ENCODE measurements at regions not wholly inside any gene's neighbourhood (a gene's known extent, or its start where the extent isn't known, plus 50 kb on each side); places are given as distances from the start of the nearest gene placed in this dataset.

- no peaks in the 10 kb centered on the region for H3K36me3 Mint-ChIP-seq
Observed at GRCh38 chr20:7257692-7258466, 490.4 kb downstream of the BMP2 start.

DNA sequence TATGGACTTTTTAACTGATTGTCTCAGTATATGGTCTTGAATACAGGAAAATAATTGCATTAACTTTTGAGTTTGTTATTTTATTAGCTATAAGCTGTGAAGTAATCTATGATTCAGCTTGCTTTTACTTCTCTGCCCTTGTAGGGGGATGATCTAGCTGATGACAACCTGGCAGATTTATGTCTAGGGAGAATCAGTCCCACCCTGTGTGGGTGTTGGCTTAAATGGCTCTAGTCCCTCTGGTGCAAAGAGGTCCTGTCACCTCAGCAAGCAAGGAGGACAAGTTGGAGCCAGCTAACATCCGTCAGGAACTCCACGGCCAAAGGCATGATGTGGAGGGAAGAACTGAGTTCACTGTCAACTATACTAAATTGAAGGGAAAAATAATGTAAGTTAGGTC, 495.3 kb downstream of the BMP2 start:
- Mint-ChIP-seq H3K36me3 (no peaks in the 10 kb centered on the region), H3K9me3 (peaks cover 4% of the 10 kb centered on the region), H3K4me3 (no peak overlapping the region), H3K4me1 (ENCODE audit: low read depth in 2 of 2) (no peaks in the 10 kb centered on the region), H3K27me3 (no peaks in the 10 kb centered on the region), H3K27ac (no peak overlapping the region)
- ATAC-seq, result no peak
- DNase-seq (ENCODE audit: low spot score), result no peak

More at GRCh38 chr20:7257692-7258466, 490.4 kb downstream of the BMP2 start:
- DNase-seq (ENCODE audit: low spot score) (no peak), ATAC-seq (no peak)
- H3K27me3 Mint-ChIP-seq, result no peaks in the 10 kb centered on the region
- no peak overlapping the region for H3K4me3 Mint-ChIP-seq
- no peaks in the 10 kb centered on the region for H3K4me1 Mint-ChIP-seq (ENCODE audit: low read depth in 2 of 2)
- H3K9me3 Mint-ChIP-seq, result peaks cover 4% of the 10 kb centered on the region
- no peak overlapping the region for H3K27ac Mint-ChIP-seq

DNA sequence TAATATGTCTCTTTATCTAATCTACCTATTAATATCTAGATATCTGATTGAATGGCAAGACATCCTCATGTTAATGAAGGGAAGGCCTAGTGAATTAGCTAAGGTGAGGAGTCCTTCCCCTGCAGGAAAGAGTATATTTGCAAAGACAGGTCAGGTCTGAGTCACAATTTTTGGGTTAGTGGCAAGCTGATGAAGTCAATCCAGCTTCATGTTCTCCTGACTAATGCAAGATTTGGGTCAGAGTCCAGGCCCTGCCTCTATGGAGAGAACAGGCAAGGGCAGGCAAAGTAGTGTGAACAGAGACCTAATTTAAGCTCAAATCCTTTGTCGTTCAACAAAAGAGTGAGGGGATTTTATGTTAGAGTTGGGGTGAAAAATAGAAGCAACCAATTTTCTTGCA, 496.7 kb downstream of the BMP2 start:
- ATAC-seq, result no peak

GRCh38 chr20:7269452-7269851, 502.0 kb downstream of the BMP2 start:
- Mint-ChIP-seq H3K4me3 (no peak overlapping the region), H3K27me3 (no peaks in the 10 kb centered on the region), H3K27ac (no peak overlapping the region), H3K9me3 (no peaks in the 10 kb centered on the region), H3K4me1 (ENCODE audit: low read depth in 2 of 2) (no peaks in the 10 kb centered on the region), H3K36me3 (no peaks in the 10 kb centered on the region)
- ATAC-seq, result no peak
- no peak for DNase-seq (ENCODE audit: low spot score)

More for the DNA sequence above, 496.7 kb downstream of the BMP2 start:
- no peak overlapping the region for H3K4me3 Mint-ChIP-seq
- H3K27me3 Mint-ChIP-seq, result no peaks in the 10 kb centered on the region
- H3K9me3 Mint-ChIP-seq, result peaks cover 4% of the 10 kb centered on the region
- no peaks in the 10 kb centered on the region for H3K4me1 Mint-ChIP-seq (ENCODE audit: low read depth in 2 of 2)
- H3K27ac Mint-ChIP-seq, result no peak overlapping the region
- H3K36me3 Mint-ChIP-seq, result no peaks in the 10 kb centered on the region
- no peak for DNase-seq (ENCODE audit: low spot score)

DNA sequence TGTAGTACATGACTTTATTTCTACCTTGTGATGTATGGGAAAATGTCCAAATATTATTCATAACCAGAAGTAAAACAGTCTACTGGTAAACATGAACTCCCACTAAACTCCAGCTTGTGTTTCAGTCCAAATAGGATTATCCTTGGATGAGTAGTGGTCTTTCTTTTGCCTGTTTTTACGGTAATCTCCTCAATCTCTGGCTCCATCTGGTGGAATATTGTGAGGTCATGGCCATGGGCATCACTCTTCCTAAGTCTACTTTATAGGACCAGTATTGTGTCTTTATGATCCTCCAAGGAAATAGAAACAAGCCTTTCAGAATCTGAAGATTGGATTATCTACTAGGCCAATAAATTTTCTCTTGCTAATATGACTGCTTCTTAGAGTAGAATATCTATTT, 505.0 kb downstream of the BMP2 start:
- ATAC-seq (no peak), DNase-seq (ENCODE audit: low spot score) (no peak)
- Mint-ChIP-seq H3K36me3 (no peaks in the 10 kb centered on the region), H3K27me3 (no peaks in the 10 kb centered on the region), H3K9me3 (peaks cover 3% of the 10 kb centered on the region), H3K4me1 (ENCODE audit: low read depth in 2 of 2) (no peaks in the 10 kb centered on the region), H3K27ac (no peak overlapping the region), H3K4me3 (no peak overlapping the region)

GRCh38 chr20:7274870-7275269, 507.4 kb downstream of the BMP2 start:
- ATAC-seq (no peak), DNase-seq (ENCODE audit: low spot score) (no peak)
- Mint-ChIP-seq H3K4me3 (no peak overlapping the region), H3K4me1 (ENCODE audit: low read depth in 2 of 2) (no peaks in the 10 kb centered on the region), H3K36me3 (no peaks in the 10 kb centered on the region), H3K27ac (no peak overlapping the region), H3K9me3 (peaks cover 6% of the 10 kb centered on the region), H3K27me3 (no peaks in the 10 kb centered on the region)

- no peak for ATAC-seq
Observed at GRCh38 chr20:7275645-7276237, 508.3 kb downstream of the BMP2 start.

DNA sequence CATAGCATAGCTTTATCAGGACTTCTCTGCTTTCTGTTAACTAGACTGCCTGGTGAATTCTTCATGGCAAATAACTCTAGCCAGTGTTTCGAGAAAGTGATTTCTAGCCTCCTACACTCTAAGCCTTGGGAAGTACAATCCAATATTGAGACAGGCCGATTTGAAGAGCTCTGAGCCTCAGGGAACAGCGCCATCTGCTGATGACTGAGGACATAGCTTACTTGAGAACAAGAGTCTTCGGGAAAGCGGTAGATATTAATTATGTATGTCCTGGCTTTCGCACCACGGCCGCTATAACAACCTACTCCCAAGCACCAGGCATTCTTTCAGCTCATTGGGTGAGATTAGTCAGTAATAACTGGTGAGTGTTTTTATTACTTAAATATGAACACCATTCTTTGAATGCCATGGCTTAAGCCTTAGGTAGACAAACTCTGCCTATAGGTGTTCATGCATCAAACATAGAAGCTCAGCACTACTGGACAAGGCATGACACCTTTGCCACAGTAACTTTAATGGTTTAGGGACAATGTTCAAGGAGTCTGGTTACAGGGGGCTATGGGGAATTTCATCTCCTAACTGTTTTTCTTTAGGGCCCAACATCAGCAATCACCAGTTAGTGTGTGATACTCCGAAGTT, 518.6 kb downstream of the BMP2 start:
- no peaks in the 10 kb centered on the region for H3K36me3 Mint-ChIP-seq
- no peak for ATAC-seq
- H3K27me3 Mint-ChIP-seq, result no peaks in the 10 kb centered on the region
- DNase-seq (ENCODE audit: low spot score), result no peak
- H3K27ac Mint-ChIP-seq, result no peak overlapping the region
- no peaks in the 10 kb centered on the region for H3K4me1 Mint-ChIP-seq (ENCODE audit: low read depth in 2 of 2)
- H3K9me3 Mint-ChIP-seq, result no peaks in the 10 kb centered on the region
- H3K4me3 Mint-ChIP-seq, result no peak overlapping the region

More at GRCh38 chr20:7275645-7276237, 508.3 kb downstream of the BMP2 start:
- no peak for DNase-seq (ENCODE audit: low spot score)
- Mint-ChIP-seq H3K27ac (no peak overlapping the region), H3K9me3 (peaks cover 6% of the 10 kb centered on the region), H3K27me3 (no peaks in the 10 kb centered on the region), H3K4me1 (ENCODE audit: low read depth in 2 of 2) (no peaks in the 10 kb centered on the region), H3K4me3 (no peak overlapping the region), H3K36me3 (no peaks in the 10 kb centered on the region)

DNA sequence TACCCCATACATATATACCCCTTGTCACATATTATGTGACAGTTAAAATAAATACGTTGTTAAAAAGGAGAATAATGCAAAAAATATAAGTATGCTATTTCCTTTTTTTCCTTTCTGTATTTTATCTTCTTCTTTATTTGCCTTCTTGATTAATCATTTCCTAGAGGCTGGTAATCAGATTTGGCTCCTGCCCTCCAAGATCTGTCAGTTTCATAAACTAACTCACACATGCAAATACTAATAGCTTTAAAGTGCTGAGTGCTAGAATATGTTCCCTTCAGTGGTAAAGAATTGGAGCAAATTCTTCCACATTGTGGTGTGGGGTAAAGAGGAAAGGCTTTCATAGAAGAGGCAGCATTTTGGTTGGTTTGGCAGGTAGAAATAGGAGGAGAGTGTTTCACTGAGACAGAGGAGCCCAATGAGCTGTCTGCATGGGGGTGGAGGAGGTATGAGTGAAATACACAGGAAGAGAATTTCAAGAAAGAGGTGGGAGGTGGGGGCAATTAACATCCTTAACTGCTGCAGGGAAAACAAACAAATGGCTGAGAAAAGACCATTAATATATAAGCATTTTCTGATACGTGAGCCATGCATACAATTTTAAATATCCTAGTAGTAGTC, 523.9 kb downstream of the BMP2 start:
- H3K36me3 Mint-ChIP-seq, result no peaks in the 10 kb centered on the region
- ATAC-seq, result no peak
- no peaks in the 10 kb centered on the region for H3K9me3 Mint-ChIP-seq
- H3K4me1 Mint-ChIP-seq (ENCODE audit: low read depth in 2 of 2), result no peaks in the 10 kb centered on the region
- no peaks in the 10 kb centered on the region for H3K27me3 Mint-ChIP-seq
- DNase-seq (ENCODE audit: low spot score), result no peak
- no peak overlapping the region for H3K4me3 Mint-ChIP-seq
- H3K27ac Mint-ChIP-seq, result no peak overlapping the region

DNA sequence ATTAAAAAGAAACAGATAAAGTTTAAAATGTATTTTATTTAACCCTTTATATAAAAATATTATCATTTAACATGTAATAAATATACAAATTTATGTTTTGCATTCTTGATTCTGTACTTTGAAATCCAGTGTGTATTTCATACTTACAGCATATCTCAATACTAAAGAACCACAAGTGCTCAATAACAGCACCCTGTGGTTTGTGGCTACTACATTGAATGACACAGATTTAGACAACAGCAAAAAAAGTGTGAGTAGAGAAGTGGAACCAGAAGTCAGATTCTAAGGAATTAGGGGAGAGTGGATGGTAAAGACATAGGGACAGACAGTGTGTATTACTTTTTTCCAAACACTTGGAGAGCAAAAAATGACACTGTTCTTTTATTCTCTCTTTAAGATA, 524.5 kb downstream of the BMP2 start:
- H3K4me1 Mint-ChIP-seq (ENCODE audit: low read depth in 2 of 2), result no peaks in the 10 kb centered on the region

DNA sequence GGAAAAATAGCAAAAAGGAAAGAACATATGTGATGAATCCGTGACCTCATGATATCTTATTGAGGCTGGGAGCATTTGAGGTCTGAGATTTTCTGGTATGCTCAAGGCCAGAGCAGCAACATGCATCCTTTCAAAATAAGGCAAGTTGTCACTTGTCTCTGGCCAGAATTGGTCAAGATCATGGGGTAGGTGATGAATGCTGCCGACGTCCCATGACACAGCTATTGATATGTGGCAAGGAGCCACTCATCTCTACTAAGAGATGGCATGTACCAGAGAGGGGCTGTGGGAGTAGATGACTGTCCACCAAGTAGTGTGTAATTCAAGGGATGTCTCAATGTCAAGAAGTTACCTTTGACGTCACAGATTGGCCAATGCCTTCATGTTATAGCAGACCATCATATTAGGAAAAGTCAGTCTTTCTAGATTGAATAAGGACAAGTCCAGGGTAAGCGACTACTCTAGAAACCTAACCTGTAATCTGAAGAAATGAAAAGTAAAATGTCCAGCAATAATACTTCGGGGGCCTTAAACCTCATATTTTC, 527.4 kb downstream of the BMP2 start:
- Mint-ChIP-seq H3K36me3 (no peaks in the 10 kb centered on the region), H3K27ac (no peak overlapping the region), H3K4me3 (no peak overlapping the region), H3K27me3 (no peaks in the 10 kb centered on the region), H3K4me1 (ENCODE audit: low read depth in 2 of 2) (no peaks in the 10 kb centered on the region), H3K9me3 (peaks cover 7% of the 10 kb centered on the region)
- DNase-seq (ENCODE audit: low spot score) (no peak), ATAC-seq (no peak)

More for the DNA sequence above, 524.5 kb downstream of the BMP2 start:
- Mint-ChIP-seq H3K4me3 (no peak overlapping the region), H3K27me3 (no peaks in the 10 kb centered on the region), H3K27ac (no peak overlapping the region), H3K36me3 (no peaks in the 10 kb centered on the region), H3K9me3 (no peaks in the 10 kb centered on the region)
- DNase-seq (ENCODE audit: low spot score), result no peak
- no peak for ATAC-seq

- Mint-ChIP-seq H3K27ac (no peak overlapping the region), H3K4me1 (ENCODE audit: low read depth in 2 of 2) (no peaks in the 10 kb centered on the region)
- no peak for ATAC-seq
Observed at GRCh38 chr20:7301807-7302206, 534.3 kb downstream of the BMP2 start.

DNA sequence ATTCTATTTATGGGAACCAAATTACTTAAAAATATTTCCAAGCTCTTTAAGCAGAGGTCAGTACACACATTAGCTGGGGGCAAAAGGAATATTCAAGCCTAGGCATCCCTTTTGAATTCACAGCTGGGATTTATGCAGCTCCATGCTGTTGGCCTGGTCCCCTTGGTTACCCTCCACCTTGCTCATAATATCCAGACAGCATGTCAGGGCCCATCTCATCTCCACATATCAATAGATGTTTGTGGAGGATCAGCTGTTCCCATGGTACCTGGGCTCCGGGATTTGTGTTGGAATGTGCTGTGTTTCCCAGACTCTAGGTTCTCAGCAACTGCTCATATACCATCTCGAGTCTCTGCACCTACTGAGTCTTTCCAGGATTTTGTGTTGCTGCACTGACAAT, 534.8 kb downstream of the BMP2 start:
- Mint-ChIP-seq H3K36me3 (no peaks in the 10 kb centered on the region), H3K27me3 (no peaks in the 10 kb centered on the region), H3K4me3 (no peak overlapping the region), H3K4me1 (ENCODE audit: low read depth in 2 of 2) (no peaks in the 10 kb centered on the region), H3K27ac (no peak overlapping the region), H3K9me3 (peaks cover 6% of the 10 kb centered on the region)
- no peak for ATAC-seq
- no peak for DNase-seq (ENCODE audit: low spot score)

More at GRCh38 chr20:7301807-7302206, 534.3 kb downstream of the BMP2 start:
- Mint-ChIP-seq H3K36me3 (no peaks in the 10 kb centered on the region), H3K27me3 (no peaks in the 10 kb centered on the region), H3K4me3 (no peak overlapping the region), H3K9me3 (peaks cover 7% of the 10 kb centered on the region)
- no peak for DNase-seq (ENCODE audit: low spot score)

DNA sequence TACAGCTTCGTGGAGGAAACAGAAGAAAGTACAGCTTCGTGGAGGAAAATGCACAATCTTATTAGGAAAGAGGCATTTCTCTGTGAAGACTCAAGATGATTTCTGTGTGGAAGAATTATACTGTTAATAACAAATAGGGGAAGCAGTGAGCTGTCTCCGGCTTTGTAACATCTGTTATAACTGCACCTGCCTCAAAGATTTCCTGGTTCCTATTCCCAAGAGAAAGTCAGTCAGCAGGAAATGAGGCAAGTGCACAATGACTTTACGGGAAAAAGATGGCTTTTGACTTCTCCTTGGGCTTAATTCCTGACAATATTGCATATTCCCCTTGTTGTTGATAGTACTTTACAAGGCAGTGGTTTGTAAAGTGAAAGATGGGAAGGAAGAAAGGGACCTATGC, 538.5 kb downstream of the BMP2 start:
- Mint-ChIP-seq H3K36me3 (no peaks in the 10 kb centered on the region), H3K27me3 (no peaks in the 10 kb centered on the region), H3K4me3 (no peak overlapping the region), H3K27ac (no peak overlapping the region), H3K4me1 (ENCODE audit: low read depth in 2 of 2) (no peaks in the 10 kb centered on the region), H3K9me3 (no peaks in the 10 kb centered on the region)
- DNase-seq (ENCODE audit: low spot score), result no peak
- no peak for ATAC-seq

All from natural killer cell treated with Interleukin-12 subunit alpha and Interleukin-12 subunit beta and Interleukin-15 and Interleukin-18, amount 100 ng/mL, for 72 hours (primary cell).